Panc1 (cell line): ENCODE measurements at regions not wholly inside any gene's neighbourhood (a gene's known extent, or its start where the extent isn't known, plus 50 kb on each side); places are given as distances from the start of the nearest gene placed in this dataset.

Experiments used
- TCF7L2 ChIP-seq: IDR thresholded peaks from 2 replicates; pipeline ENCODE4 v1.6.1; 2011; ENCODE audit warnings: mild to moderate bottlenecking, low read depth, low read length, inconsistent platforms
- TF ChIP-seq, protein P1 (sequence below): fragments of 450-650 bp; IDR thresholded peaks from 2 replicates; pipeline ENCODE4 v1.5.1; 2017; ENCODE audit warnings: mild to moderate bottlenecking

- TF ChIP-seq TCF7L2: no peak
- TF ChIP-seq, protein P1, sequence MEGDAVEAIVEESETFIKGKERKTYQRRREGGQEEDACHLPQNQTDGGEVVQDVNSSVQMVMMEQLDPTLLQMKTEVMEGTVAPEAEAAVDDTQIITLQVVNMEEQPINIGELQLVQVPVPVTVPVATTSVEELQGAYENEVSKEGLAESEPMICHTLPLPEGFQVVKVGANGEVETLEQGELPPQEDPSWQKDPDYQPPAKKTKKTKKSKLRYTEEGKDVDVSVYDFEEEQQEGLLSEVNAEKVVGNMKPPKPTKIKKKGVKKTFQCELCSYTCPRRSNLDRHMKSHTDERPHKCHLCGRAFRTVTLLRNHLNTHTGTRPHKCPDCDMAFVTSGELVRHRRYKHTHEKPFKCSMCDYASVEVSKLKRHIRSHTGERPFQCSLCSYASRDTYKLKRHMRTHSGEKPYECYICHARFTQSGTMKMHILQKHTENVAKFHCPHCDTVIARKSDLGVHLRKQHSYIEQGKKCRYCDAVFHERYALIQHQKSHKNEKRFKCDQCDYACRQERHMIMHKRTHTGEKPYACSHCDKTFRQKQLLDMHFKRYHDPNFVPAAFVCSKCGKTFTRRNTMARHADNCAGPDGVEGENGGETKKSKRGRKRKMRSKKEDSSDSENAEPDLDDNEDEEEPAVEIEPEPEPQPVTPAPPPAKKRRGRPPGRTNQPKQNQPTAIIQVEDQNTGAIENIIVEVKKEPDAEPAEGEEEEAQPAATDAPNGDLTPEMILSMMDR: no peak
Observed at GRCh38 chr5:13201022-13201421, 743.5 kb downstream of the DNAH5 start.
